ENCODE measurements at regions not wholly inside any gene's neighbourhood (a gene's known extent, or its start where the extent isn't known, plus 50 kb on each side); places are given as distances from the start of the nearest gene placed in this dataset.

GRCh38 chr18:78153362-78153761 lies 826.3 kb upstream of the SALL3 start:
- no peak overlapping the region for H3K4me2 ChIP-seq (ENCODE audit: low read length)
- no peak overlapping the region for H3K27ac ChIP-seq (ENCODE audit: low read length)
- H2AFZ ChIP-seq (ENCODE audit: low read depth, low read length), result no peak overlapping the region
- no peaks in the 10 kb centered on the region for H3K27me3 ChIP-seq (ENCODE audit: low read depth, low read length)
- H3K4me1 ChIP-seq (ENCODE audit: low read length), result no peaks in the 10 kb centered on the region
- H3K4me3 ChIP-seq (ENCODE audit: low read length), result no peak overlapping the region
- TF ChIP-seq, protein P1, sequence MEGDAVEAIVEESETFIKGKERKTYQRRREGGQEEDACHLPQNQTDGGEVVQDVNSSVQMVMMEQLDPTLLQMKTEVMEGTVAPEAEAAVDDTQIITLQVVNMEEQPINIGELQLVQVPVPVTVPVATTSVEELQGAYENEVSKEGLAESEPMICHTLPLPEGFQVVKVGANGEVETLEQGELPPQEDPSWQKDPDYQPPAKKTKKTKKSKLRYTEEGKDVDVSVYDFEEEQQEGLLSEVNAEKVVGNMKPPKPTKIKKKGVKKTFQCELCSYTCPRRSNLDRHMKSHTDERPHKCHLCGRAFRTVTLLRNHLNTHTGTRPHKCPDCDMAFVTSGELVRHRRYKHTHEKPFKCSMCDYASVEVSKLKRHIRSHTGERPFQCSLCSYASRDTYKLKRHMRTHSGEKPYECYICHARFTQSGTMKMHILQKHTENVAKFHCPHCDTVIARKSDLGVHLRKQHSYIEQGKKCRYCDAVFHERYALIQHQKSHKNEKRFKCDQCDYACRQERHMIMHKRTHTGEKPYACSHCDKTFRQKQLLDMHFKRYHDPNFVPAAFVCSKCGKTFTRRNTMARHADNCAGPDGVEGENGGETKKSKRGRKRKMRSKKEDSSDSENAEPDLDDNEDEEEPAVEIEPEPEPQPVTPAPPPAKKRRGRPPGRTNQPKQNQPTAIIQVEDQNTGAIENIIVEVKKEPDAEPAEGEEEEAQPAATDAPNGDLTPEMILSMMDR (IDR thresholded peaks at IDR 0.05; ENCODE audit: low read depth, low read length), result no peak
- TF ChIP-seq EZH2phosphoT487 (IDR thresholded peaks at IDR 0.05; ENCODE audit: low read depth), result no peak
- no peaks in the 10 kb centered on the region for H4K20me1 ChIP-seq (ENCODE audit: insufficient read depth, low read length)
- H3K79me2 ChIP-seq (ENCODE audit: low read length), result no peaks in the 10 kb centered on the region
- H3K9me3 ChIP-seq (ENCODE audit: insufficient read depth, low read length), result 0 out of 2 replicates have a peak, but pooled peaks cover 2% of the 10 kb centered on the region
- no peaks in the 10 kb centered on the region for H3K36me3 ChIP-seq (replicated peaks; ENCODE audit: low read depth, low read length)
- no peak overlapping the region for H3K9ac ChIP-seq (ENCODE audit: low read length)

DNA sequence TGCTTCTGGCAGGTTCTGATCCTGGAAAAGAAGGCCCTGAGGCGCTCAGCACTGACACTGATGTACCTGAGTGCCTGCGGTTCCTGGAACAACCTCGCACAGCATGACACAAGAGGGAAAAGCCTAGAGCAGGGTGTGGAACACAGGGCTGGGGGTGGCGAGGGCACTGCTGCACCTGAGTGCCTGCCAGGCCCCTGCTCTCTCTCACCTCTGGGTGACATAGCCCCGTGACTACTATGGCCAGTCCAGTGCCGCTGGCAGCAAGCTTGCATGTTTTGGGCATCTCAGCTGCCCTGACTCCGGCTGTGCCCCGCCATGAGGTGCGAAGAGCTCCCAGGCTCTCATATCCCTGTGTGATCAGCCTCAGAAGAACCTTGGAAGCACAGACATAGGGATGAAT lies 825.2 kb upstream of the SALL3 start:
- Histone ChIP-seq H3K9me3 (ENCODE audit: insufficient read depth, low read length) (0 out of 2 replicates have a peak, but pooled peaks cover 2% of the 10 kb centered on the region), H3K27me3 (ENCODE audit: low read depth, low read length) (no peaks in the 10 kb centered on the region), H4K20me1 (ENCODE audit: insufficient read depth, low read length) (no peaks in the 10 kb centered on the region), H3K4me3 (ENCODE audit: low read length) (no peak overlapping the region), H2AFZ (ENCODE audit: low read depth, low read length) (no peak overlapping the region), H3K79me2 (ENCODE audit: low read length) (no peaks in the 10 kb centered on the region), H3K36me3 (replicated peaks; ENCODE audit: low read depth, low read length) (no peaks in the 10 kb centered on the region), H3K9ac (ENCODE audit: low read length) (no peak overlapping the region), H3K4me2 (ENCODE audit: low read length) (no peak overlapping the region), H3K27ac (ENCODE audit: low read length) (no peak overlapping the region), H3K4me1 (ENCODE audit: low read length) (no peaks in the 10 kb centered on the region)
- TF ChIP-seq, protein P1 (IDR thresholded peaks at IDR 0.05; ENCODE audit: low read depth, low read length), result no peak
- TF ChIP-seq EZH2phosphoT487 (IDR thresholded peaks at IDR 0.05; ENCODE audit: low read depth), result no peak

DNA sequence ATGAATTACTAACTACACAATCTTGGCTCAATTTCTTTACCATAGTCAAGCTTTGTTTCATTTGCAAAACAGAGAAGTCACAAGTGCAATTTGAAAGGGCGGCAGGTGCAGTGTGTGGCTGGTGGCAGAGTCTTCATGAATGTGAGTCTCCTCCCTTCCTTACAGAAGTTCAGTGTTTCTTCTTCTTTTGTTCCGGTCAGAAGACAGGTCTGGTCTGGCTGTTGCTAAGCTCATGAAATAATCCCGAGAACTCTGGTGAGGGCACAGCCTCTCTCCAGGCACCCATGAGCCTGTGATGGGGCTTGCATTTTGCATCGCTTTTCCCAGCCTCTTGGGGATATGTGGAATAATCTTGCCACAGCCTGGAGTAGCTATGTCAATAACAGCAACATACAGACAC lies 824.8 kb upstream of the SALL3 start:
- TF ChIP-seq EZH2phosphoT487 (IDR thresholded peaks at IDR 0.05; ENCODE audit: low read depth), result no peak
- TF ChIP-seq, protein P1 (IDR thresholded peaks at IDR 0.05; ENCODE audit: low read depth, low read length), result no peak
- no peaks in the 10 kb centered on the region for H3K27me3 ChIP-seq (ENCODE audit: low read depth, low read length)
- no peaks in the 10 kb centered on the region for H3K36me3 ChIP-seq (replicated peaks; ENCODE audit: low read depth, low read length)
- H3K9me3 ChIP-seq (ENCODE audit: insufficient read depth, low read length), result 0 out of 2 replicates have a peak, but pooled peaks cover 2% of the 10 kb centered on the region
- no peaks in the 10 kb centered on the region for H3K4me1 ChIP-seq (ENCODE audit: low read length)
- H3K4me3 ChIP-seq (ENCODE audit: low read length), result no peak overlapping the region
- no peaks in the 10 kb centered on the region for H3K79me2 ChIP-seq (ENCODE audit: low read length)
- no peak overlapping the region for H3K9ac ChIP-seq (ENCODE audit: low read length)
- H3K27ac ChIP-seq (ENCODE audit: low read length), result no peak overlapping the region
- H4K20me1 ChIP-seq (ENCODE audit: insufficient read depth, low read length), result no peaks in the 10 kb centered on the region
- no peak overlapping the region for H2AFZ ChIP-seq (ENCODE audit: low read depth, low read length)
- H3K4me2 ChIP-seq (ENCODE audit: low read length), result no peak overlapping the region

GRCh38 chr18:78156466-78156865 lies 823.2 kb upstream of the SALL3 start:
- H3K4me1 ChIP-seq (ENCODE audit: low read length), result no peaks in the 10 kb centered on the region
- H3K27ac ChIP-seq (ENCODE audit: low read length), result no peak overlapping the region
- no peaks in the 10 kb centered on the region for H3K79me2 ChIP-seq (ENCODE audit: low read length)
- H3K4me3 ChIP-seq (ENCODE audit: low read length), result no peak overlapping the region
- TF ChIP-seq, protein P1 (IDR thresholded peaks at IDR 0.05; ENCODE audit: low read depth, low read length), result no peak
- no peak for TF ChIP-seq EZH2phosphoT487 (IDR thresholded peaks at IDR 0.05; ENCODE audit: low read depth)
- H3K36me3 ChIP-seq (replicated peaks; ENCODE audit: low read depth, low read length), result no peaks in the 10 kb centered on the region
- H3K4me2 ChIP-seq (ENCODE audit: low read length), result no peak overlapping the region
- H3K27me3 ChIP-seq (ENCODE audit: low read depth, low read length), result no peaks in the 10 kb centered on the region
- H3K9me3 ChIP-seq (ENCODE audit: insufficient read depth, low read length), result 0 out of 2 replicates have a peak, but pooled peaks cover 2% of the 10 kb centered on the region
- H3K9ac ChIP-seq (ENCODE audit: low read length), result no peak overlapping the region
- no peak overlapping the region for H2AFZ ChIP-seq (ENCODE audit: low read depth, low read length)
- no peaks in the 10 kb centered on the region for H4K20me1 ChIP-seq (ENCODE audit: insufficient read depth, low read length)
